ENCODE measurements at regions not wholly inside any gene's neighbourhood (a gene's known extent, or its start where the extent isn't known, plus 50 kb on each side); places are given as distances from the start of the nearest gene placed in this dataset.

DNA sequence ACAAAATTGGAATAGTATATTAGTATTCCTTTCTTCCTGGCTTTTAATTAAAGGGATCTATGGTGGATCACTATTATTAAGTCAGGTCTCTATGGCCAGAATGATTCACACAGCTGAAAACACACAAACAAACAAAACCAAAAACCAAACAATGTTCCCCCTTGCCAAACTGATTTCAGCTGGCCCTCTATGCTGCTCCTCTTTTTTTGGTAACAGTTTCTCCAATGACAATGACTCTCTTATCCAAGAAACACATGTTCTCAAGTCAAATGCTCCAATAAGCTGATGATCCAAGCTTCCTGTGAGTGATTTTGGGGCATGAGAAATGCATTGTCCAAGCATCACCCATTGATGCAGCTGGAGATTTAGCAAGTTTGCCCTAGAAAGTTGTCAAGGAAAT is 193.4 kb upstream of the TUT7 start:
- TF ChIP-seq, protein P1, sequence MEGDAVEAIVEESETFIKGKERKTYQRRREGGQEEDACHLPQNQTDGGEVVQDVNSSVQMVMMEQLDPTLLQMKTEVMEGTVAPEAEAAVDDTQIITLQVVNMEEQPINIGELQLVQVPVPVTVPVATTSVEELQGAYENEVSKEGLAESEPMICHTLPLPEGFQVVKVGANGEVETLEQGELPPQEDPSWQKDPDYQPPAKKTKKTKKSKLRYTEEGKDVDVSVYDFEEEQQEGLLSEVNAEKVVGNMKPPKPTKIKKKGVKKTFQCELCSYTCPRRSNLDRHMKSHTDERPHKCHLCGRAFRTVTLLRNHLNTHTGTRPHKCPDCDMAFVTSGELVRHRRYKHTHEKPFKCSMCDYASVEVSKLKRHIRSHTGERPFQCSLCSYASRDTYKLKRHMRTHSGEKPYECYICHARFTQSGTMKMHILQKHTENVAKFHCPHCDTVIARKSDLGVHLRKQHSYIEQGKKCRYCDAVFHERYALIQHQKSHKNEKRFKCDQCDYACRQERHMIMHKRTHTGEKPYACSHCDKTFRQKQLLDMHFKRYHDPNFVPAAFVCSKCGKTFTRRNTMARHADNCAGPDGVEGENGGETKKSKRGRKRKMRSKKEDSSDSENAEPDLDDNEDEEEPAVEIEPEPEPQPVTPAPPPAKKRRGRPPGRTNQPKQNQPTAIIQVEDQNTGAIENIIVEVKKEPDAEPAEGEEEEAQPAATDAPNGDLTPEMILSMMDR (IDR thresholded peaks at IDR 0.05): no peak
- no peak for TF ChIP-seq POLR2A (IDR thresholded peaks at IDR 0.05)
